GM19099 (cell line): ENCODE measurements at regions not wholly inside any gene's neighbourhood (a gene's known extent, or its start where the extent isn't known, plus 50 kb on each side); places are given as distances from the start of the nearest gene placed in this dataset.

Experiments
- POLR2A ChIP-seq: IDR thresholded peaks from 3 replicates; pipeline ENCODE4 v1.6.1; 2011; ENCODE audit warnings: low read depth; ENCODE audit not compliant: insufficient read length; ENCODE audit errors: extremely low read depth

DNA sequence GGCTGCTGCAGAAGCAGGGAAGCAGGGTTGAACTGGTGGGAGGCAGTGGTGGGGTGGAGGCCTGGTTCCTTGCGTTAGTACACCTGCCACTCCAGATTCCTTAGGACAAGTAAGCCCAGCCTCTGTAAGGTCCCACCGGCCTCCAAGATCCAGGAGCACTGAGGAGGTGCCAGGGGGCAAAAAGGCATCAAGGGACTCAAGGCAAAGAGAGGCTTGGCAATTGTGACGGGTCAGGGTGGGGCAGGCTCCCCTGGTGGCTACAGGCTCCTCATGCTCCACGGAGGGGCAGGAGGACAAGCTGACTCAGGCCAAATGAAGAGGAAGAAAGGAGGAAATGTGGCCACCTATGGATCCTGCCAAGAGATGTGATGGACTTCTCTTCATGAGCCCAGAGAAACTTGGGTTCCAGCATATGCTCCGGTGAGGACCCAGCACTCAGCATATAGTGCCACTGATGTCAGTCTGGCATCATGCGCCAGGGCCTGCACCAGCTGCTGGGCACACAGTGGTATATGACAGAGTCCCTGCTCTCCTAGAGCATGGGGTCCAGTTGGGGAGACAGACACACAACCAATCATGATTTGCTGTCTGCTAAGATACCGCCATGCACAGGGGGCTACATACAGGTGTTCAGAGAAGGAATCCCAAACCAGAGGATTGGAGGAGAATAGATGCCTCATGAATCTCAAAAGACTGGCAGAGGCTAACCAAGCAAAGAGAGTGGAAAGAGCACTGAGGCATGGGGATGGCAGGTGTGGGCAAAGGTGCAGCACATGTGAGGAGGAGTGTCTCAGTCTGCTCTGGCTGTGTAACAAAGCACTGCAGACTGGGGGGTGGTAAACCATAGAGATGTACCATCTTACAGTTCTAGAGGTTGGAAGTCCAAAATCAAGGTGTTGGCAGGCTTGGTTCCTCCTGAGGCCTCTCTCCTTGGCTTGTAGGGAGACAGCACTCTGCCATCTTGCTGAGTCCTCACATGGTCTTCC lies 249.7 kb downstream of the RHOU start:
- TF ChIP-seq POLR2A: no peak

DNA sequence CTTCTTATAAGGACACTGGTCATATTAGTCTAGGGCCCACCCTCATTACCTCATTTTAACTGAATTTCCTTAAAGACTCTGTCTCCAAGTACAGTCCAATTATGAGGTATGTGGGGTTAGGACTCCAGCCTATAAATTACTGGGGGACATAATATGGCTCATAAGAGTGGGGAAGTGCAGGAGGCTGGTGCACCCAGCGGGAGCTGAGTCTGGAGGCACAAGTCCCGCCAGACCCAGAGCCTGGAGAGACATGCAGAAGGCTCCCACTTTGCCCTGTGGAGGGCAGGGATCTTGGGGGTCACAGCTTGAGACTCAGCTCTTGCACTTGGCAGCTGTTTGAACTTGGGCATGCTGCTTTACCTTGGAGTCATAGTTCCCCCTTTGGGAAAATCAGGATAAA lies 250.4 kb downstream of the RHOU start:
- no peak for TF ChIP-seq POLR2A

DNA sequence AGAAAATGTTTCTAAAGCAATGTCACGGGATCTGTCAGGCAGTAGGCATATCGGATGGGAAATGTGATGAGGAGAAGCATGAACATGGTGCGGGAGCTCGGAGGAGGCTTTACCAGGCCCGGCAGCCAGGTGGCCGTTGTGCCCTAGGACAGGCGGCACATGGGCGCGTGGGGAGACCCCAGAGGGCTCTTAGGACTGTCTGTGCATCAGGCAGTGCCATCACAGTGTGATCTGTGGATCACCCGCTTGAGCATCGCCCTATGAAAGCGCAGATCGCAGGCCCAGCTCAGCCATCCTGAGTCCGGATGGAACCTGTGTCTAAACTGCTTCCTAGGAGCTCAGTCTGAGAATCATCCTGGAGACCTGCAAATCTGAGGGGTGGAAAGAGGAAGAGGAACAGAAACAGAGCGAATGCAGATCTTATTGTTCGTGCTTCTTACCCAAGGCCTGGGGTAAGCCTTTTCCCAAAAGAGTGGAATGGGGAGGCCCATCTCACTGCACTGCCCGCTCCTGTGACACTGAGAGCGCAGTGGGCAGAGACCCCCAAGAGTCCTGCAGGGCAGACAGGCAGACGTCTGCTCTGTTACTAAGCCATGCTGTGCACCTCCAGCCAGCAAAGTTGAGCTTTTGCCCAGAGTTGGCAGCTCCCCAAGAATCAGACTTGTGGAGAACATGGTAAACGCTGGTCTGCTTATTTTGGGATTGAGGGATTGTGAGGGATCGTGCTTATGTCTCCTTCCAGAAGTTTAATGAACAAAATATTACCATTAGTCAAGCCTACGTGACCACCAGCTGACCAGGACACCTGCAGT lies 251.0 kb downstream of the RHOU start:
- TF ChIP-seq POLR2A: no peak

DNA sequence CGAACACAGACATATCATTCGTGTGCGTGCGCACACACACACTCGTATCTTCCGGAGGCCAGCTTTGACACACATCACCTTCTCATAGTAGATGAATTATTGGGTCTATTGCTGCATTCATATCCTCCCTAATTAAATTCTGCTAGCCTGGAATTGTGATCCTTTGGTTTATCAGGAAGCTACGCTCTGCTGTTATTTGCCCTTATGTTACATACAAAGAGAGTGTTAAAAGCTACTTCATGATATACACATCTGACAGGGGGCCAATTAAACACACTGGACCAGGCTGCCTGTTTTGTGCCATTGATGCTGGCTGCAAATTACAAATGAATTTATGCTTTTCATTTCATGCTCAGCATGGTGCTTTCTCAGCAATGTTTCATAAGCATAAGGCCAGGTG lies 252.0 kb downstream of the RHOU start:
- TF ChIP-seq POLR2A: no peak

DNA sequence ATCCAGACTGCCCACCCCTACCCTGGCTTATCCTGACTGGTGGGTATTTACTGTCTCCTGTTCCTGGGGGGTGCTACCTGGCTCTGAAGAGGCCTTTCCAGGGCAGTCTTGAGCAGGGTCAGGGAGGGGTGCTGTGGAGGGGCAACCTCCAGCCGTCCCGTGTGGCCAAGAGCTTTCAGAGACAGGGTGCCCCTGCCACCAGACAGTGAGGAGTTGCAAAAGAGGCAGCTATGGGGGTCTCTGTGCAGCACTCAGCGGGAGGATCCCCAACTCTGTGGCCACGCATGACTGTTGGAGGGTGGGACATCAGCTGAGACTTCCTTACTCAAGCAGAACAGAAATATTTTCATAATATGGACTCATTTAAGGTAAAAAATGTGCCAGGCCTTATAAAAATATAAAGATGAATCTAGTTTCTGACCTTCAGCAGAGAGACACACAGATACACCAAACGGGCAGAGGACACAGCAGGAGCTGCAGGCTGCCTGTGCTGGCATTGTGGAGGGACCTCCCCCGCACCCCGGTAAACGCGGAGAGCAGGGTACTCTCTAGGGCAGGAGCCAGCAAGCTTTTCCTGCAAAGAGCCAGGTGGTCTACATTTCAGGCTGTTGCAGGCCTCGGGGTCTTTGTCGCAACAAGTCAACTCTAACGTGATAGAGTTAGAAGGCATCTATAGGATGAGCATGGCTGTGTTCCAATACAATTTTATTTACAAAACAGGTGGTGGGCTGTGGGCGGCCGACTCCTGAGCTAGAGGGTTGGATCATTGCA lies 252.6 kb downstream of the RHOU start:
- TF ChIP-seq POLR2A: no peak

DNA sequence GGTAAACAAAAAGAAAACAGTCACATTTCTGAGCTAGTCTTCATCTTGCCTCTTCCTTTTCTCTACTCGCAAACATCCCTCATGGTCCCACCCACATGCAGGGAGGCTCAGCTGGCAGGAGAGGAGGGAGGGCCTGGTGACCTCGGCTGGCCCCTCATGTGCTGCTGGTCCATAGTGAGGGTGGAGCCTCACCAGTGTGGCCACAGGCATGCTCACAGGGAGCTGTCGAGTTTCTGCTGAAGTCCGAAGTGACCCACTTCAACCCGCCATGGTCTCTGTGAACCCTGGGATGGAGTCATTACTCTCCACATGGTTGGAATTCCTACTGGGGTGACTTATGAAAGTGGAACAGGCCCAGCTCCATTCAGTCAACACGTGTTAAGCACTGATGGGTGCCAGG lies 253.4 kb downstream of the RHOU start:
- no peak for TF ChIP-seq POLR2A

DNA sequence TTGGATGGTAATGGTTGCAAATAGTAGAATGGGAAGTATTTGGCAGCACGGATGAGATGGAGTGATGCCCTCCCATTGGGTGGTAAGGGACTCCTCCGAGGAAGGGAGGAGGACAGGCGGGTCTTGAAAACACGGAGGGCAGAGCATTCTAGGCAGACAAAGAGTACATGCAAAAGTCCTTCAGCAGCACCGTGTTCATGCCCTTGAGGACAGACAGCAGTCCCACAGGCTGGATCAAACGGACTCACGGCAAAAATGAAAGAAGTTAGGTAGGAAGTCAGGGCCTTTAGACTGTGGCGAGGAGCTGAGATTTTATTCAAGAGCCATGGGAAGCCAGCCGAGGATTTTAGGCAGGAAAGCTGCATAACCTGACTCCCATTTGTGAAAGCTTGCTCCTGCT lies 253.9 kb downstream of the RHOU start:
- TF ChIP-seq POLR2A: no peak

DNA sequence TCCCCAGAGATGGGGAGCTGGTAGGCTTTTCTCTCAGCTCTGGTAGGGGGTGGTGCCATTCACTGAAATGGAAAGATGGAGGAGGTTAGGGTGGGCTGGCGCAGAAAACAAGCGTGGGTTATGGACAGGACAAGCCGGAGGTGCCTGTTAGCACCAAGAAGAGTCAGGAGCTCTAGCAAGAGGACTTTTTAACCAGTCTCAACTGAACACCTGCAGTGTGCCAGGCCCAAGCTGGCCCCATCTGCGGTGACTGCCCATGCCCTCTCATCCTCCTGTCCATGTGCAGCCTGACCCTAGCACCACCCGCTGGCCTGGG lies 254.4 kb downstream of the RHOU start:
- TF ChIP-seq POLR2A: no peak

DNA sequence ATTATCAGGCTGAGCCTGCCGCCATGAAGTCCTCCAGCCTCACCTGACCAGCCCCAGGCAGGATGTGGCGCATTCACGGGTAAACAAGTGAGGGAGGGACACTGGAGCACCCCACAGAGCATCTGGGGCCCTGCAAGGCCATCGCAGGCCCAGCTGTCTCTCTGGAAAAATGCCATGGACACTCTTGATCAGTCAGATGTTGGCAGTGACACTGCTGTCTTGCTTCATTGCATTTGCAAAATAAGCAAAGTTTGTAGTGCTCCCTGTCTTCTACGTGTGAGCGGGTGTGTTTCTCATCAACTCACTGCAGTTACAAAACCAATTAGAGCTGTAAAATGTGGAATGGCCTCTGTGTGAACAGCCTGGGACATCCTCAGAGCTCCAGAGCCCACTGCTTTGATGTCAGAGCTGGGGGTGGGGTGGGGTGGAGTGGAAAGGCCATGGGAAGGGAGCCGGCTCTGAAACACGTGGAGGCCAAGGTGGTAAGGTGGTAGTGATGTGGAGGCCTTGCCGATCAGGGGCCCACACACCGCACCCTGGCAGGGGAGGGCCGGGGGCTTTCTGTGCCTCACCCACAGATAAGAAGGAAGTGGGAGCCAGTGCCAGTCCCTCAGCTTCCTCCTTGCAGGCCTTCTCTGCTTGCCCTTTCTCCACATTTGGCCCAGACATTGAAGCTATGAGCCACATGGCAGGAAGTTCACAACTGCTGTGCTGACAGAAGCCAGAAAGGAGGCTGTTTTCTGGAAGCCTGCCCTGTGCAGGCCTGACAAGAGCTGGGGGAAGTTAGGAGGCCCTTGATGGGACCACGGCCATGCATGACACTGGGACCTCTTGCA lies 254.9 kb downstream of the RHOU start:
- no peak for TF ChIP-seq POLR2A

DNA sequence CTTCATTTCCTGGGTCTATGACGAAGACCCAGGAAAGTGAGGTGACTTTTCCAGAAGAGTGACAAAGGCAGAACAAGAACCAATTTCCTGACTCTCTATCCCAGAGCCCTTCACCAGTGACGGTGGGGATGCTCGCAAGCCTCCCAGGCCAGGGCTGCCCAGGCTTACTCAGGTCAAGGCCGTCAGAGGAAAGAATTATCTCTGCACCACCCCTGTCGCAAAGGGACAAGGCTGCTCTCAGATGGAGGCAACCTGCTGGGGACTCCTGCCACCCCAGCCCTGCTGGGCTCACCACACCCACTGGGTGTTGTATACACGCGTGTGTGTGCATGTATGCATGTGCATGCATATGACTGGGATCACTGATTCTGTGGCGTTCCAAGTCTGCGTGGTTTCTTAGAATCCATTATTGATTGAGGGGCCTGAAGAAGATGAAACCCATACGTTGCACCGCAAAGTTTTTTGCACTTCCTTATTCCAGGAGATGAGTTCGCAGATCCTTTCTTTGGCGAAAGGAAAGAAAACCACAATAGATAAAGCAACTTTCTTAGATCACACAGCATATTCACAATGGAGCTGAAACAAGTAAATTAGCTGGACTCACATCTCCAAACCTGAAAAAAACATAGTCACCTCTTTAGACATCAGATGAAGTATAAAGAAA lies 255.8 kb downstream of the RHOU start:
- TF ChIP-seq POLR2A: no peak

DNA sequence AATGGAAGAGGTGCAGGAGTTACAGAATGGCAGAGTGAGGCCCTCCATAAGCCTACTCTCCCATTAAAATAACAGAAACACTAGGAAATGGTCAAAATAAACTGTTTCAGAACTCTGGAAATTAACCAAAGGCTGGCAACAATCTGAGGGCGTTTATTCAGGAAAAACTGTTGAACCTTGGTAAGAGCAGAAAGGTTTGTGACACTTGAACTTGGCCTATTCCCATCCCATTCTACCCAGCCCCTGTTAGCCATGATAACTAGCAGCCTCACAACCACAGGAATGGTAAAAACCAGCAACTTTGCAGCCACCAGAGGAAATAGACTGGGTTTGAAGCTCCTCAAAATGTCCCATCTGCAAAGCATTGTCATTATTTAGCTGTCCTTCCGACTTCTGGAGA lies 256.8 kb downstream of the RHOU start:
- TF ChIP-seq POLR2A: no peak

DNA sequence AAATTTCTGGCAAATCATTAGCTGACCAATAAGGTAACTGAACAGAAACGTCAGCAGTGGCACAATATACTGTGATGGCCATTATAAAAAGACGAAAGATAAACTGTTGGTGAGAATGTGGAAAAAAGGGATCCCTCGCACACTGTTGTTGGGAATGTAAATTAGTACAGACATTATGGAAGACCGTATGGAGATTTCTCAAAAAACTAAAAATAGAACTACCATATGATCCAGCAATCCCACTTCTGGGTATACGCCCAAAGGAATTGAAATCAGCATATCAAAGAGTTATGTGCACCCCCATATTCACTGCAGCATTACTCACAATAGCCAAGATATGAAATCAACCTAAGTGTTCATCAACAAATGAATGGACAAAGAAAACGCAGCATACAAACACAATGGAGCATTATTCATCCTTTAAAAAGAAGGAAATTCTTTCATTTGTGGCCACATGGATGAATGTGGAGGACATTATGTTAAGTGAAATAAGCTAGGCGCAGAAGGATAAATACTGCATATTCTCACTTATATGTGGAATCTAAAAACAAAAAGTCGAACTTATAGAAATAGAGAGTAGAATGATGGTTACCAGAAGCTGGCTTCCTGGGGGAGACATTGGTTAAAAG lies 257.7 kb downstream of the RHOU start:
- no peak for TF ChIP-seq POLR2A

DNA sequence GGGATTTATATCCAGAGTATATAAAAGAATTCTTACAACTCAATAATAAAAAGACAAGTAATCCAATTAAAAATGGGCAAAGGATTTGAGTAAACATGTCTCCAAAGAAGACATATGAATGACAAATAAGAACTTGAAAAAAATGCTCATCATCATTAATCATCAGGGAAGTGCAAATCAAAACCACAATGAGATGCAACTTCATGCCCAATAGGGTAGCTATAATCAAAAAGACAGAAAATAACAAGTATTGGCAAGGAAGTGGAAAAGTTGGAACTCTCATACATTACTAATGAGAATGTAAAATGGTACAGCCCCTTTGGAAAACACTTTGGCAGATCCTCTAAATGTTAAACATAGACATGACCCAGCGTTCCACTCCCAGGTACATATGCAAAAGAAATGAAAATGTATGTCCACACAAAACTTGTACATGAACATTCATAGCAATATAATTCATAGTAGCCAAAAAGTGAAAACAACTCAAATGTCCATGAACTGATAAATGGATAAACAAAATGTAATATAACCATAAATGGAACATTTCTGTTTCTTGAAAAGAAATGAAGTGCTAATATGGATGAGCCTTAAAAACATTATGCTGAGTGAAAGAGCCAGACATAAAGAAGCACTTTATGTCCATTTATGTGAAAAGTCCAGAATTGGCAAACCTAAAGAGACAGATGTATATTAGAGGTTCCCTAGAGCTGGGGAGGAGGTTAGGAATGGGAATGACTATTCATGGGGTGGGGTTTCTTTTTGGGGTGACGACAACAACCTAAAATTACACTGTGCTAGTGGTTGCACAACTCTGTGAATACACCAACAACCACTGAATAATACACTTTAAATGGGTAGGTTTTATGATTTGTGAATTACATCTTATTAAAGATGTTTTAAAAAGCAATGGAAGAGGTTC lies 259.7 kb downstream of the RHOU start:
- TF ChIP-seq POLR2A: no peak

DNA sequence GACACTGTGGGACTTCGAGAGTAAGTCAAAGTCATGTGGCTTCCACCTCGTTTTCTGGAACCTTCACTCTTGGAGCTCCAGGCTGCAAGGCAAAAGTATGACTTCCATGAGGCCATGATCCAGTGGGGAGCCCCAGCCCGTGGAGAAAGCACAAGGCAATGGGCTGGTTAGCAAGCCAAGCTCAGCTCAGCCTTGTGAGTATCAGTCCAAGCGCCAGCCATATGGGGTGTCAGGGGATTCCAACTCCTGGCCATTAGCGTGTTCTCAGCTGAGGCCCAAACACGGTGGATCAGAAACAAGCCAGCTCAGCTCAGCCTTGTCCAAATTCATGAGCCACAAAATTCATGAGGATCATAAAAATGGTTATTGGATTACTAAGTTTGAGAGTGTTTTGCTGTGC lies 261.0 kb downstream of the RHOU start:
- TF ChIP-seq POLR2A: no peak
